Astrocyte of the cerebellum (primary cell): ENCODE measurements at regions not wholly inside any gene's neighbourhood (a gene's known extent, or its start where the extent isn't known, plus 50 kb on each side); places are given as distances from the start of the nearest gene placed in this dataset.

Source experiments
- DNase-seq: peaks from one replicate; pipeline ENCODE4 v3.0.0-alpha.2; 2011; ENCODE audit warnings: low read depth
- H3K4me3 ChIP-seq: 2 replicates; pipeline ENCODE4 v1.5.1; 2011; ENCODE audit warnings: mild to moderate bottlenecking, low read depth, low read length, moderate library complexity
- CTCF ChIP-seq: IDR thresholded peaks from 2 replicates; pipeline ENCODE4 v1.5.1; 2012; ENCODE audit warnings: low read length, low read depth, moderate library complexity, mild to moderate bottlenecking; ENCODE audit errors: missing control alignments
- in situ Hi-C: cut with HindIII; loops from 2 replicates; pipeline ENCODE4 v1.10.0; 2017; ENCODE audit warnings: low sequenced_read_pairs

DNA sequence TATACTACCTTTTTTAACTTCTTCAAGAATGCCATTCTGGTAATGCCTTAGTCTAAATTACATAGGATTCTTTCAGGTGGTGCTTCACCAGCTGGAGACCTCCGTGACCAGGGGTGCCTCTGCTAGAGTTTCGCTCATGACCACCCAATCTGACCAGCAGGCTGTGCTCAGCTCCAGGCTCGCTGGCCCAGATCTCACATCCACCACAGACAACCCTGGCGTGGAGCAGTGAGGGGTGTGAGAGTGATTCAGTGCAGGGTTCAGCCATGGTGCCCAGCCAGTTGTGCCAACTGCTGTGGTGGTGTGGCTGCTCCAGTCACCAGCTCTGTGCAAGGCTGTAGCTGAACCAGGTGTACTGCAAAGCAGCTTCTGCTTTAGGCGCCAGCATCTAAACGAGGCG, 198.6 kb downstream of the MMUT start:
- no peak for DNase-seq
- in situ Hi-C loops = no loop called here
- TF ChIP-seq CTCF = no peak
- H3K4me3 ChIP-seq = no peak overlapping the region

DNA sequence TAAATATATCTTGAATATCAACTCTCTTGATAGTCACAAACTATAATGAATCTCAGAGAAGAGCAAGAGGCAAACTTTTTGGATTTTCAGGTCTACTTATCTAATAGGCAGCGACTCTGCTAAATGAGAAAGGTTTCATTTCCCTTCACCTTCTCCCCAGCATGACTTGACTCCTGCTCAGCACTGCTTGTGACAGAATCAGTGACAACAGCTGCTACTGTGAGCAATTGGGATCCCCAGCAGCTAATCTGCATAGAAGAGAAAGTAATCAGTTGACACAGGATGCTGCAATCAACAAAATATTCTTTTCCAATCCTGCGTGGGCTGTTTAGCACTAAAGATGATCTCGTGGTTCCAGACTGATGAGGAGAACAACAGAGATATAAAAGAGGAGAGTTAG, 205.5 kb downstream of the MMUT start:
- no peak for TF ChIP-seq CTCF
- in situ Hi-C loops = no loop called here
- DNase-seq = no peak

GRCh38 chr6:49255335-49255734, 207.7 kb downstream of the MMUT start:
- TF ChIP-seq CTCF = no peak
- DNase-seq = no peak
- no peak overlapping the region for H3K4me3 ChIP-seq
- in situ Hi-C loops = no loop called here

More for the DNA sequence above, 205.5 kb downstream of the MMUT start:
- H3K4me3 ChIP-seq = no peak overlapping the region

- no peak for DNase-seq
- in situ Hi-C loops = no loop called here
- H3K4me3 ChIP-seq = no peak overlapping the region
- TF ChIP-seq CTCF = no peak
These were observed 210.2 kb downstream of the MMUT start for GRCh38 chr6:49252901-49253300.

- in situ Hi-C loops = no loop called here
- no peak overlapping the region for H3K4me3 ChIP-seq
These were observed 229.6 kb downstream of the MMUT start for GRCh38 chr6:49233483-49233882.

DNA sequence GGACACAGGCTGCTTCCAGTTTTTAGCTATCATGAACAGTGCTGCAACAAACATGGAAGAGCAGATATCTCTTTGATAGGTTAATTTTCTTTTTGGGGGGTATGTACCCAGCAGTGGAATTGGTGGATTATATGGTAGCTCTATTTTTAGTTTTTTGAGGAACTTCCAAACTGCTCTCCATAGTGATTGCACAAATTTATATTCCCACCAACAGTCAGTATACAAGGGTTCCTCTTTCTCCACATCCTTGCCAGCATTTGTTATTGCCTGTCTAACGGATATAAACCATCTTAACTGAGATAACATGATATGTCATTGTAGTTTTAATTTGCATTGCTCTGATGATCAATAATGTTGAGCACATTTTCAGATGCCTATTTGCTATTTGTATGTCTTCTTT, 237.6 kb downstream of the MMUT start:
- in situ Hi-C loops = no loop called here
- no peak for TF ChIP-seq CTCF
- H3K4me3 ChIP-seq = no peak overlapping the region
- no peak for DNase-seq

More at GRCh38 chr6:49233483-49233882, 229.6 kb downstream of the MMUT start:
- DNase-seq = no peak
- no peak for TF ChIP-seq CTCF

DNA sequence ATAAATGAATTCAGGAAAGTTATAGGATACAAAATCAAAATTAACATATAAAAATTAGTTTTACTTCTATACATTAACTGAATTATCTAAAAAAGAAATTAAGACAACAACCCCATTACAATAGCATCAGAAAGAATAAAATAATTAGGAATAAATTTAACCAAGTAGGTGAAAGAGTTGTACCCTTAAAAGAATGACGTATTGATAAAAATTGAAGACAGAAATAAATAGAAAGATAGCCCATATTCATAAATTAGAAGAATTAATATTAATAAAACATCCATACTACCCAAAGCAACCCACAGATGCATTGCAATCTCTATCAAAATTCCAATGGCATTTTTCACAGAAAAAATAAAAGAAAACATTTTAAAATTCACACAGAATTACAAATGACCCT, 242.8 kb downstream of the MMUT start:
- no peak for TF ChIP-seq CTCF
- in situ Hi-C loops = no loop called here
- no peak for DNase-seq

More for the DNA sequence above, 242.8 kb downstream of the MMUT start:
- H3K4me3 ChIP-seq = no peak overlapping the region
